OCI-LY1 (cell line): ENCODE measurements at regions not wholly inside any gene's neighbourhood (a gene's known extent, or its start where the extent isn't known, plus 50 kb on each side); places are given as distances from the start of the nearest gene placed in this dataset.

ENCODE experiments used
- EZH2 ChIP-seq: fragments of 200-600 bp; sonication (generic), shearing (Covaris generic); IDR thresholded peaks from 2 replicates; pipeline ENCODE4 v1.8.0; 2017; ENCODE audit warnings: borderline replicate concordance, mixed run types, mild to moderate bottlenecking, antibody characterized with exemption, low read length, moderate library complexity, mixed read lengths
- TF ChIP-seq, protein P1 (sequence below): fragments of 200-600 bp; sonication (generic), shearing (Covaris generic); IDR thresholded peaks from 2 replicates; pipeline ENCODE4 v1.5.1; 2017; ENCODE audit warnings: mild to moderate bottlenecking, antibody characterized with exemption, low read length, moderate library complexity, mixed read lengths

DNA sequence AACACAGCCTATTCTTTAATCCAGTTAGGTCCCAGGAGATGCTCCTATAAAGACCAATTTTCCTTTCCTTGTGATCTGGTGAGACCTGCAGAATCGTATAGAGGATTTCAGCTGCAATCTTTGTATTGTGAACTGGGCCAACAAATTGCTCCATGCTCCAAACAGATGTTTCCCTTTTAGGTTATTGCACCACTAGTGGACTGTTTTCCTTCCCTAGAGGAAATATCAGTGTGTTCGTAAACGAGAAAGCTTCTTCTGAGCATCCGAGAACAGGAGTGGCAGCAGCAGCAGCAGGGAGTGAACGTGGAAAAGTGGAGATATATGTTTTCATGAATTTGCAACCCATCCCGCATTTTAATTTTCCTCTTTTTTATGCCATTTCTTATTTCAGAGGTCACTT is 344.1 kb upstream of the PDE3A start:
- TF ChIP-seq, protein P1, sequence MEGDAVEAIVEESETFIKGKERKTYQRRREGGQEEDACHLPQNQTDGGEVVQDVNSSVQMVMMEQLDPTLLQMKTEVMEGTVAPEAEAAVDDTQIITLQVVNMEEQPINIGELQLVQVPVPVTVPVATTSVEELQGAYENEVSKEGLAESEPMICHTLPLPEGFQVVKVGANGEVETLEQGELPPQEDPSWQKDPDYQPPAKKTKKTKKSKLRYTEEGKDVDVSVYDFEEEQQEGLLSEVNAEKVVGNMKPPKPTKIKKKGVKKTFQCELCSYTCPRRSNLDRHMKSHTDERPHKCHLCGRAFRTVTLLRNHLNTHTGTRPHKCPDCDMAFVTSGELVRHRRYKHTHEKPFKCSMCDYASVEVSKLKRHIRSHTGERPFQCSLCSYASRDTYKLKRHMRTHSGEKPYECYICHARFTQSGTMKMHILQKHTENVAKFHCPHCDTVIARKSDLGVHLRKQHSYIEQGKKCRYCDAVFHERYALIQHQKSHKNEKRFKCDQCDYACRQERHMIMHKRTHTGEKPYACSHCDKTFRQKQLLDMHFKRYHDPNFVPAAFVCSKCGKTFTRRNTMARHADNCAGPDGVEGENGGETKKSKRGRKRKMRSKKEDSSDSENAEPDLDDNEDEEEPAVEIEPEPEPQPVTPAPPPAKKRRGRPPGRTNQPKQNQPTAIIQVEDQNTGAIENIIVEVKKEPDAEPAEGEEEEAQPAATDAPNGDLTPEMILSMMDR = no peak
- no peak for TF ChIP-seq EZH2
